WI38 (cell line): ENCODE measurements at regions not wholly inside any gene's neighbourhood (a gene's known extent, or its start where the extent isn't known, plus 50 kb on each side); places are given as distances from the start of the nearest gene placed in this dataset.

Experiments used
- H3K4me3 ChIP-seq: 2 replicates; pipeline ENCODE4 v1.5.1; 2011; ENCODE audit warnings: low read depth, mild to moderate bottlenecking, control low read depth, low read length
- TF ChIP-seq, protein P1 (sequence below): IDR thresholded peaks from 2 replicates; pipeline ENCODE4 v1.5.1; 2012; ENCODE audit warnings: low read depth, mild to moderate bottlenecking, control low read depth, low read length

DNA sequence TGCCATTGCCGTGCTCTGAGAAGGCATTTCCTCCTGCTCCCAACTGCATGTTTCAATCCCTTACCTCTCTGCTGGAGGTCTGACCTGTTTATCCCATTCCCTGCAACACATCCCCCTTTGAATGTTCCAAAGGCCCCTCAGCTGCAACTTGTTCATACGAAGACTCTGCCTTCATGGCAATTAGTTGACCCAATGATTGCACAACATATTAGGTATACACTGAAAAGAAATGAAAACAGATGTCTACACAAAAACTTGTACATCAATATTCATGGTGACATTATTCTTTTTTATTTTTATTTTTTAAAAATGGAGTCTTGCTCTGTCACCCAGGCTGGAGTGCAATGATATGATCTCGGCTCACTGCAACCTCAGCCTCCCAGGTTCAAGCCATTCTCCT, 54.9 kb upstream of the STX18 start:
- no peak overlapping the region for H3K4me3 ChIP-seq
- TF ChIP-seq, protein P1, sequence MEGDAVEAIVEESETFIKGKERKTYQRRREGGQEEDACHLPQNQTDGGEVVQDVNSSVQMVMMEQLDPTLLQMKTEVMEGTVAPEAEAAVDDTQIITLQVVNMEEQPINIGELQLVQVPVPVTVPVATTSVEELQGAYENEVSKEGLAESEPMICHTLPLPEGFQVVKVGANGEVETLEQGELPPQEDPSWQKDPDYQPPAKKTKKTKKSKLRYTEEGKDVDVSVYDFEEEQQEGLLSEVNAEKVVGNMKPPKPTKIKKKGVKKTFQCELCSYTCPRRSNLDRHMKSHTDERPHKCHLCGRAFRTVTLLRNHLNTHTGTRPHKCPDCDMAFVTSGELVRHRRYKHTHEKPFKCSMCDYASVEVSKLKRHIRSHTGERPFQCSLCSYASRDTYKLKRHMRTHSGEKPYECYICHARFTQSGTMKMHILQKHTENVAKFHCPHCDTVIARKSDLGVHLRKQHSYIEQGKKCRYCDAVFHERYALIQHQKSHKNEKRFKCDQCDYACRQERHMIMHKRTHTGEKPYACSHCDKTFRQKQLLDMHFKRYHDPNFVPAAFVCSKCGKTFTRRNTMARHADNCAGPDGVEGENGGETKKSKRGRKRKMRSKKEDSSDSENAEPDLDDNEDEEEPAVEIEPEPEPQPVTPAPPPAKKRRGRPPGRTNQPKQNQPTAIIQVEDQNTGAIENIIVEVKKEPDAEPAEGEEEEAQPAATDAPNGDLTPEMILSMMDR, result no peak

DNA sequence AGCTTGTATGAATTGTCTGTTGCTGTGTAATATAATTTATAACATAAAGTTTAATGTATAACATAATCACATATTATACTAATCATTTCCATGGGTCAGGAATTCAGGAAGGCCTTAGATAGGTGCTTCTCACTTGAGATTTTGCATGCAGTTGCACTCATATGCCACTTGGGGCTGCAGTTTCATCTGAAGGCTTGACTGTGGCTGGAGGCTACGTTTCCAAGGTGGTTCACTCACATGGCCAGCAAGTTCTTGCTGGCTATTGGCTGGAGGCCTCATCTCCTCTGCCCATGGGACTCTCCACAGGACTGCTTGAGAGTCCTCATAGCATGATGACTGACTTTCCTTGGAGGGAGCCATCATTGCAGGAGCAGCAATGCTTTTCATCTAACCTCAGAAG, 53.4 kb upstream of the STX18 start:
- H3K4me3 ChIP-seq, result no peak overlapping the region
- TF ChIP-seq, protein P1, result 0 out of 2 replicates have a peak, but pooled peaks have one; percentile 3

- TF ChIP-seq, protein P1, result no peak
- H3K4me3 ChIP-seq, result no peak overlapping the region
Measured at GRCh38 chr4:4594285-4594920, 52.6 kb upstream of the STX18 start.

- TF ChIP-seq, protein P1, result no peak
- no peak overlapping the region for H3K4me3 ChIP-seq
Measured at GRCh38 chr4:4593596-4594284, 51.9 kb upstream of the STX18 start.

GRCh38 chr4:4592414-4592813, 50.6 kb upstream of the STX18 start:
- TF ChIP-seq, protein P1, result no peak

More at GRCh38 chr4:4592414-4592813, 50.6 kb upstream of the STX18 start:
- no peak overlapping the region for H3K4me3 ChIP-seq
